ENCODE measurements at regions not wholly inside any gene's neighbourhood (a gene's known extent, or its start where the extent isn't known, plus 50 kb on each side); places are given as distances from the start of the nearest gene placed in this dataset.

DNA sequence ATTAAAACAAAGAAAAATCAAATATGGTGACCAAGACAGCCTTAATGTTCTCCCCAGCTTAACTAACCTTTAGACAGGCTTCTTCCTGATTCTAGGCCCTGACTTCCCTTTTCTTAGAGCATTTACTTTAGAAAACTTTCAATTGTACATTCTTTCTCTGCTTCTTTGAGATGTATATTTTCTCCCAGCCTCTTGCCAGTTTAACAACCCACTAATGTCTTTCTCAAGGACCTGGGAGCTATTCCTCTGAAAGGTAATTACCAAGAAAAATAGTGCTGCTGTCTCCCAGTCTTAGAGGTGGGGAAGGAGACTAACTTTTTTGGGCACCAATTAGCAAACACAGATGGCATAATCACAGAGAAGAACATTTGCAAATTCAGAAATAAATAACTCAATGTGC is 62.8 kb upstream of the KCNQ5 start:
- Histone ChIP-seq H3K36me3 (ENCODE audit: control insufficient read depth in 2 of 3, insufficient read depth in 3 of 3, low read length in 3 of 3) (no peaks in the 10 kb centered on the region), H3K27ac (ENCODE audit: low read depth in 2 of 2, low read length in 2 of 2) (no peak overlapping the region), H3K27me3 (ENCODE audit: control insufficient read depth, insufficient read depth, low read length) (no peaks in the 10 kb centered on the region), H3K9me3 (ENCODE audit: control insufficient read depth in 2 of 3, insufficient read depth in 1 of 3, low read length in 3 of 3) (no peaks in the 10 kb centered on the region), H3K9ac (ENCODE audit: low read length in 3 of 3) (no peak overlapping the region), H3K4me3 (ENCODE audit: low read length in 3 of 3) (no peak overlapping the region), H3K4me1 (ENCODE audit: control insufficient read depth in 2 of 3, insufficient read depth in 2 of 3, low read depth in 1 of 3, low read length in 3 of 3) (no peaks in the 10 kb centered on the region)
- no peak for FAIRE-seq
- DNase-seq, result no peak
- TF ChIP-seq, protein P1, sequence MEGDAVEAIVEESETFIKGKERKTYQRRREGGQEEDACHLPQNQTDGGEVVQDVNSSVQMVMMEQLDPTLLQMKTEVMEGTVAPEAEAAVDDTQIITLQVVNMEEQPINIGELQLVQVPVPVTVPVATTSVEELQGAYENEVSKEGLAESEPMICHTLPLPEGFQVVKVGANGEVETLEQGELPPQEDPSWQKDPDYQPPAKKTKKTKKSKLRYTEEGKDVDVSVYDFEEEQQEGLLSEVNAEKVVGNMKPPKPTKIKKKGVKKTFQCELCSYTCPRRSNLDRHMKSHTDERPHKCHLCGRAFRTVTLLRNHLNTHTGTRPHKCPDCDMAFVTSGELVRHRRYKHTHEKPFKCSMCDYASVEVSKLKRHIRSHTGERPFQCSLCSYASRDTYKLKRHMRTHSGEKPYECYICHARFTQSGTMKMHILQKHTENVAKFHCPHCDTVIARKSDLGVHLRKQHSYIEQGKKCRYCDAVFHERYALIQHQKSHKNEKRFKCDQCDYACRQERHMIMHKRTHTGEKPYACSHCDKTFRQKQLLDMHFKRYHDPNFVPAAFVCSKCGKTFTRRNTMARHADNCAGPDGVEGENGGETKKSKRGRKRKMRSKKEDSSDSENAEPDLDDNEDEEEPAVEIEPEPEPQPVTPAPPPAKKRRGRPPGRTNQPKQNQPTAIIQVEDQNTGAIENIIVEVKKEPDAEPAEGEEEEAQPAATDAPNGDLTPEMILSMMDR (IDR thresholded peaks at IDR 0.05; ENCODE audit: borderline replicate concordance, extremely low read depth, insufficient read depth), result no peak
- intact Hi-C loops (cut with DNase I), result no loop called here

DNA sequence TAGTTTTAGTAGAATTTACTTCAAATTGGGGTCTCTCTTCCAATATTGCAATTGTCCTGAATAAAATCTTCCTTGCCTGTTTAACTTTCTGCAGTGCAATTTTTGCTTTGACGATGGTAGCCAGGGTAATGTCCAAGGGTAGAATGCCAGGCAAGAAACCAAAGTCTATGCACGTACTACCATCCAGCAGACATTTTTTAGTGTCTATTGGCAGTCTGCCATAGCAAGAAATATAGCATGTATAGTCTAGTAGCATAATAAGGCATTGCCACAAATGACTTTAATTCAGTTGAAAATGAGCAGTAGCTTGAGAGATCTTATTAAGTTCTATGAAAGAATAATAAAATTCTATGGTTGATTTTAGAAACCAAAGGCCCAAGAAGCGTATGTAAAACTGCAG is 62.3 kb upstream of the KCNQ5 start:
- Histone ChIP-seq H3K9ac (ENCODE audit: low read length in 3 of 3) (no peak overlapping the region), H3K27ac (ENCODE audit: low read depth in 2 of 2, low read length in 2 of 2) (no peak overlapping the region), H3K36me3 (ENCODE audit: control insufficient read depth in 2 of 3, insufficient read depth in 3 of 3, low read length in 3 of 3) (no peaks in the 10 kb centered on the region), H3K9me3 (ENCODE audit: control insufficient read depth in 2 of 3, insufficient read depth in 1 of 3, low read length in 3 of 3) (no peaks in the 10 kb centered on the region), H3K4me3 (ENCODE audit: low read length in 3 of 3) (no peak overlapping the region), H3K27me3 (ENCODE audit: control insufficient read depth, insufficient read depth, low read length) (no peaks in the 10 kb centered on the region), H3K4me1 (ENCODE audit: control insufficient read depth in 2 of 3, insufficient read depth in 2 of 3, low read depth in 1 of 3, low read length in 3 of 3) (no peaks in the 10 kb centered on the region)
- DNase-seq (no peak), FAIRE-seq (no peak)
- TF ChIP-seq, protein P1 (IDR thresholded peaks at IDR 0.05; ENCODE audit: borderline replicate concordance, extremely low read depth, insufficient read depth), result no peak
- intact Hi-C loops (cut with DNase I), result no loop called here

DNA sequence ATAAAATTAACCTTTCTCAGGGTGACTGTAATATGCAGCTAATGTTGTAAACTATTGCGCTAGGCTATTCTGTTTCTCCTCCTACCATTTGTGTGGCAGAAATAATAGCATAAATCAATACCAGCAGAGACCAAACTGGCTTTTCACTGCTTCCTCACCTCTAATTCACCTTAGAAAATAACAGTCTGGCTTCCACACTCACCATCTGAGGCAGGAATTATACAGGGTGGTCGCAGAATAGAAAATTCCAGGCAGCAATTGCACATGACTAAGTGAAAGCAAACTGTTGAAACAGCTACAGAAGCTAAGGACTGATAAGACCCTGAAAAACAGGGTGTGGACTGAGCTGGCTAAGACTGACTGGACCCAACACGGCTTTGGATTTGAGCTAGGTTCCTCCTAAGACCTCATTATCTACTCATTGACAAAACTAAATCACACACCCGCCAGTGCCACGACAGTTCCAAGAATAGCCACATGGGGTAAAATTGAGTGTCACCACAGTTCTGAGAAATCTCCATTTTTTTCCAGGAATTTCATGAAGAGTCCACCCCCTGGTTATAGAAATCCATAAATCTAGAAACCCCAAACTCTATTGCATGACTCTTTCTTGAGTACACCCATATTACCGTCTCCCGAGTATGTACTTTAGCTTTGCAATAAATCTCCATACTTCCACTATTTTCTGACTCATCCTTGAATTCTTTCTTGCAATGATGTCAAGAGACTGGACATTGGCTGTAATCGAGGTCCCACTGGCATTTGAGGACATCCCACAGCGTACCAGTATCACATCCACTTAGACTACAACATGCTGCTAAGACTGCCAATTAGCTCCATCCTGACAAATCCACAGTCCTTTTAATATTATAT is 60.9 kb upstream of the KCNQ5 start:
- H3K36me3 ChIP-seq (ENCODE audit: control insufficient read depth in 2 of 3, insufficient read depth in 3 of 3, low read length in 3 of 3), result no peaks in the 10 kb centered on the region
- no peak overlapping the region for H3K27ac ChIP-seq (ENCODE audit: low read depth in 2 of 2, low read length in 2 of 2)
- DNase-seq, result no peak
- FAIRE-seq, result no peak
- H3K4me3 ChIP-seq (ENCODE audit: low read length in 3 of 3), result no peak overlapping the region
- TF ChIP-seq, protein P1 (IDR thresholded peaks at IDR 0.05; ENCODE audit: borderline replicate concordance, extremely low read depth, insufficient read depth), result no peak
- H3K4me1 ChIP-seq (ENCODE audit: control insufficient read depth in 2 of 3, insufficient read depth in 2 of 3, low read depth in 1 of 3, low read length in 3 of 3), result no peaks in the 10 kb centered on the region
- H3K9ac ChIP-seq (ENCODE audit: low read length in 3 of 3), result no peak overlapping the region
- intact Hi-C loops (cut with DNase I), result no loop called here
- H3K9me3 ChIP-seq (ENCODE audit: control insufficient read depth in 2 of 3, insufficient read depth in 1 of 3, low read length in 3 of 3), result no peaks in the 10 kb centered on the region
- H3K27me3 ChIP-seq (ENCODE audit: control insufficient read depth, insufficient read depth, low read length), result no peaks in the 10 kb centered on the region

All from kidney (tissue), 13 donors.